H1 (cell line): ENCODE measurements at regions not wholly inside any gene's neighbourhood (a gene's known extent, or its start where the extent isn't known, plus 50 kb on each side); places are given as distances from the start of the nearest gene placed in this dataset.

Experiments
- CTBP2 ChIP-seq: IDR thresholded peaks from 2 replicates; pipeline ENCODE4 v1.7.0; 2011; ENCODE audit warnings: borderline replicate concordance, mild to moderate bottlenecking, moderate library complexity, mixed read lengths, low read length; ENCODE audit not compliant: insufficient read depth, insufficient read length
- HDAC2 ChIP-seq, 2 experiments: fragments of 300-600 bp in 1 of 2; sonication (generic) in 1 of 2; IDR thresholded peaks; 2 replicates each; pipeline ENCODE4 v1.6.1; 2011 to 2012; ENCODE audit warnings: low read depth in 2 of 2, low read length in 2 of 2, mild to moderate bottlenecking in 2 of 2, moderate library complexity in 2 of 2, borderline replicate concordance in 1 of 2, inconsistent platforms in 1 of 2
- POLR2AphosphoS5 ChIP-seq: IDR thresholded peaks from 2 replicates; pipeline ENCODE4 v1.6.1; 2011; ENCODE audit warnings: low read depth, low read length

DNA sequence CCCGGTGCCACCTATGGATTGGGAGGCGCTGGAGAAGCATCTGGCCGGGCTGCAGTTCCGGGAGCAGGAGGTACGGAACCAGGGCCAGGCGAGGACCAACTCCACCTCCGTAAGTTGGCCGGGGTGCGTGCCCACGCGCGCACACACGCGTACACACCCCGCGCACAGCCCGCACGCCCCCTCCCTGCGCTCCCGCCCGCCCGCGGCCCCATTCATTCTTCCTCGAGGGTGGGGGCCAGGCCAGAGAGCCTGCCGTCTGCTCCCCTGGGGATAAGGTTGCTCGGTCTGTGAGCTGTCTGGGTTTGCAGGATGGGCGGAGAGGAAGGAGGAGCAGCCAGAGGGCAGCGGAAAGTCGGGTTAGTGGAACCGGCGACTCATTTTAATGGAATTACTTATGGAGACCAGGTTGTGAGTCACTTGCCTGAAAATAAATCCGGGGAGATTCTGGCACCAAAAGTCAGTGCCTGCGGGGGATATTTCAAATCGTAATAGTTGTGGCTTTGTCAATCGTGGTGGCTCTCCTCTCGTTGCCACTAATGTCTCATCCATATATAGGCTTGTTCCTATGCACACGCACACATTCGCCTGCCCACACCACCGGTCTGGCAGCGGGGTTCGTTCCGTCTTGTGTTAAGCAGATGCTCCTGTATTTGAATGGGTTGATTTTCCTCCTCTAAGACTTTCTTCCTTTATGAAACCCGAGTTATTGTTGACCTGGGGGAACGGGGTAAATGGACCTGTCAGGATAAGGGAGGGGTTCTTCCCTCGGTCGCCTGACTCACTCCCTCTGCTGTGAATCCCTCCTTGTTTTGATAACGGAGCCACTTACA is 223.4 kb upstream of the IL12A start (continued):
- no peak for TF ChIP-seq CTBP2
- TF ChIP-seq HDAC2 (IDR thresholded peaks at IDR 0.05; ENCODE audit: borderline replicate concordance in 1 of 2, low read depth in 2 of 2, low read length in 2 of 2) = 0 out of 4 replicates have a peak, but pooled peaks of 1 of the 2 experiments have one; percentile 22
- no peak for TF ChIP-seq POLR2AphosphoS5
- TF ChIP-seq, all 59 proteins: peak for 2
